ENCODE measurements at regions not wholly inside any gene's neighbourhood (a gene's known extent, or its start where the extent isn't known, plus 50 kb on each side); places are given as distances from the start of the nearest gene placed in this dataset.

GRCh38 chr2:49804111-49804510 lies 649.8 kb upstream of the FSHR start:
- TF ChIP-seq CTCF (IDR thresholded peaks at IDR 0.05; ENCODE audit: insufficient read depth, low read length, poor library complexity, severe bottlenecking): no peak
- Histone ChIP-seq H3K36me3 (ENCODE audit: control insufficient read depth, insufficient read depth, low read length) (no peaks in the 10 kb centered on the region), H3K4me3 (replicated peaks; ENCODE audit: low read depth, low read length) (no peak overlapping the region), H3K27me3 (replicated peaks; ENCODE audit: control insufficient read depth, insufficient read depth, low read length) (no peaks in the 10 kb centered on the region)
- DNase-seq (ENCODE audit: extremely low read depth, insufficient read length): no peak

GRCh38 chr2:49801898-49802450 lies 647.7 kb upstream of the FSHR start:
- TF ChIP-seq CTCF (IDR thresholded peaks at IDR 0.05; ENCODE audit: insufficient read depth, low read length, poor library complexity, severe bottlenecking): no peak
- H3K4me3 ChIP-seq (replicated peaks; ENCODE audit: low read depth, low read length): no peak overlapping the region
- H3K36me3 ChIP-seq (ENCODE audit: control insufficient read depth, insufficient read depth, low read length): no peaks in the 10 kb centered on the region
- H3K27me3 ChIP-seq (replicated peaks; ENCODE audit: control insufficient read depth, insufficient read depth, low read length): no peaks in the 10 kb centered on the region
- DNase-seq (ENCODE audit: extremely low read depth, insufficient read length): no peak

GRCh38 chr2:49798570-49798969 lies 644.3 kb upstream of the FSHR start:
- Histone ChIP-seq H3K36me3 (ENCODE audit: control insufficient read depth, insufficient read depth, low read length) (no peaks in the 10 kb centered on the region), H3K4me3 (replicated peaks; ENCODE audit: low read depth, low read length) (no peak overlapping the region), H3K27me3 (replicated peaks; ENCODE audit: control insufficient read depth, insufficient read depth, low read length) (no peaks in the 10 kb centered on the region)
- no peak for TF ChIP-seq CTCF (IDR thresholded peaks at IDR 0.05; ENCODE audit: insufficient read depth, low read length, poor library complexity, severe bottlenecking)
- DNase-seq (ENCODE audit: extremely low read depth, insufficient read length): no peak

GRCh38 chr2:49796266-49796665 lies 642.0 kb upstream of the FSHR start:
- Histone ChIP-seq H3K4me3 (replicated peaks; ENCODE audit: low read depth, low read length) (no peak overlapping the region), H3K27me3 (replicated peaks; ENCODE audit: control insufficient read depth, insufficient read depth, low read length) (no peaks in the 10 kb centered on the region), H3K36me3 (ENCODE audit: control insufficient read depth, insufficient read depth, low read length) (no peaks in the 10 kb centered on the region)
- TF ChIP-seq CTCF (IDR thresholded peaks at IDR 0.05; ENCODE audit: insufficient read depth, low read length, poor library complexity, severe bottlenecking): no peak
- DNase-seq (ENCODE audit: extremely low read depth, insufficient read length): no peak

GRCh38 chr2:49794396-49794795 lies 640.1 kb upstream of the FSHR start:
- no peak for TF ChIP-seq CTCF (IDR thresholded peaks at IDR 0.05; ENCODE audit: insufficient read depth, low read length, poor library complexity, severe bottlenecking)
- no peaks in the 10 kb centered on the region for H3K27me3 ChIP-seq (replicated peaks; ENCODE audit: control insufficient read depth, insufficient read depth, low read length)
- DNase-seq (ENCODE audit: extremely low read depth, insufficient read length): no peak
- H3K36me3 ChIP-seq (ENCODE audit: control insufficient read depth, insufficient read depth, low read length): no peaks in the 10 kb centered on the region
- H3K4me3 ChIP-seq (replicated peaks; ENCODE audit: low read depth, low read length): no peak overlapping the region

- no peak for TF ChIP-seq CTCF (IDR thresholded peaks at IDR 0.05; ENCODE audit: insufficient read depth, low read length, poor library complexity, severe bottlenecking)
Observed at GRCh38 chr2:49788300-49788699, 634.0 kb upstream of the FSHR start.

More at GRCh38 chr2:49788300-49788699, 634.0 kb upstream of the FSHR start:
- Histone ChIP-seq H3K4me3 (replicated peaks; ENCODE audit: low read depth, low read length) (no peak overlapping the region), H3K36me3 (ENCODE audit: control insufficient read depth, insufficient read depth, low read length) (no peaks in the 10 kb centered on the region), H3K27me3 (replicated peaks; ENCODE audit: control insufficient read depth, insufficient read depth, low read length) (no peaks in the 10 kb centered on the region)
- DNase-seq (ENCODE audit: extremely low read depth, insufficient read length): no peak

Measured in GM06990 (cell line).